ENCODE measurements at regions not wholly inside any gene's neighbourhood (a gene's known extent, or its start where the extent isn't known, plus 50 kb on each side); places are given as distances from the start of the nearest gene placed in this dataset.
"Not testable (repeated sequence)": the region's sequence is repeated elsewhere in the genome, so short reads cannot be mapped to it uniquely, and the experiment has no call there.

DNA sequence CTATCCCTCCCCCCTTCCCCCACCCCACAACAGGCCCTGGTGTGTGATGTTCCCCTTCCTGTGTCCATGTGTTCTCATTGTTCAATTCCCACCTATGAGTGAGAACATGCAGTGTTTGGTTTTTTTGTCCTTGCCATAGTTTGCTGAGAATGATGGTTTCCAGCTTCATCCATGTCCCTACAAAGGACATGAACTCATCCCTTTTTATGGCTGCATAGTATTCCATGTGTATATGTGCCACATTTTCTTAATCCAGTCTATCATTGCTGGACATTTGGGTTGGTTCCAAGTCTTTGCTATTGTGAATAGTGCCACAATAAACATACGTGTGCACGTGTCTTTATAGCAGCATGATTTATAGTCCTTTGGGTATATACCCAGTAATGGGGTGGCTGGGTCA lies 52.3 kb upstream of the MAN1A2 start:
- H4K20me1 ChIP-seq (ENCODE audit: insufficient read depth); H3K27ac ChIP-seq; H3K27me3 ChIP-seq (ENCODE audit: insufficient read depth, low read depth); CTCF ChIA-PET; H3K79me2 ChIP-seq (ENCODE audit: low read depth); H3K4me3 ChIP-seq; H3K9me3 ChIP-seq (ENCODE audit: insufficient read depth, low read depth); H3K9me2 ChIP-seq (ENCODE audit: insufficient read depth); DNase-seq; BruUV-seq (replicated peaks); H2AFZ ChIP-seq; POLR2A ChIA-PET (ENCODE audit: unreplicated experiment); intact Hi-C loops (cut with micrococcal nuclease; ENCODE audit: unreplicated experiment); H3K4me1 ChIP-seq (replicated peaks; ENCODE audit: insufficient read depth); H3K36me3 ChIP-seq (ENCODE audit: low read depth); H3F3A ChIP-seq (ENCODE audit: insufficient read depth, low read depth); H3K4me2 ChIP-seq: not testable (repeated sequence)

DNA sequence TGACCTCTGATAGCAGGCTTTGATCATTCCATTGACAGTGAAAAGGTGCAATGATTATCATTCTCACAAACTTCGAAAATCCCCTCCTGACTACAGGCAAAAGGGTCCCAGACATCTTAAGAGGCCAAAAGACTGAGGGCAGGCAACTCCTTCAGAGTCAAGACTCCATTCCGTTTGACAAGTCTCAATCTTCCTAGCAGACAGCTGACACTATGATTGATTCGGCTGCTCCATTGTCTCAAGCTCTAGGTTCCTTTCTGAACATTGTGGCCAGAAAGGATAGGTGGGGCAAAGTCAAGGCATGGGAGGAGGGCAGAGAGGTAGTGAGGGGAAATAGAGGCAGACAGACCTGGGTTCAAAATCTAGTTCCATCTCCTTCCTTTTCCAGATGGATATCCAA lies 53.7 kb upstream of the MAN1A2 start:
- Histone ChIP-seq H3K4me1 (replicated peaks; ENCODE audit: insufficient read depth) (no peaks in the 10 kb centered on the region), H3K9me2 (ENCODE audit: insufficient read depth) (no peaks in the 10 kb centered on the region), H3K4me2 (no peak overlapping the region), H3K27me3 (ENCODE audit: insufficient read depth, low read depth) (no peaks in the 10 kb centered on the region), H3K9me3 (ENCODE audit: insufficient read depth, low read depth) (no peaks in the 10 kb centered on the region), H4K20me1 (ENCODE audit: insufficient read depth) (no peaks in the 10 kb centered on the region), H3F3A (ENCODE audit: insufficient read depth, low read depth) (no peaks in the 10 kb centered on the region), H2AFZ (no peak overlapping the region), H3K79me2 (ENCODE audit: low read depth) (no peaks in the 10 kb centered on the region), H3K36me3 (ENCODE audit: low read depth) (no peaks in the 10 kb centered on the region), H3K27ac (no peak overlapping the region), H3K4me3 (no peak overlapping the region)
- TF ChIP-seq, protein P1, sequence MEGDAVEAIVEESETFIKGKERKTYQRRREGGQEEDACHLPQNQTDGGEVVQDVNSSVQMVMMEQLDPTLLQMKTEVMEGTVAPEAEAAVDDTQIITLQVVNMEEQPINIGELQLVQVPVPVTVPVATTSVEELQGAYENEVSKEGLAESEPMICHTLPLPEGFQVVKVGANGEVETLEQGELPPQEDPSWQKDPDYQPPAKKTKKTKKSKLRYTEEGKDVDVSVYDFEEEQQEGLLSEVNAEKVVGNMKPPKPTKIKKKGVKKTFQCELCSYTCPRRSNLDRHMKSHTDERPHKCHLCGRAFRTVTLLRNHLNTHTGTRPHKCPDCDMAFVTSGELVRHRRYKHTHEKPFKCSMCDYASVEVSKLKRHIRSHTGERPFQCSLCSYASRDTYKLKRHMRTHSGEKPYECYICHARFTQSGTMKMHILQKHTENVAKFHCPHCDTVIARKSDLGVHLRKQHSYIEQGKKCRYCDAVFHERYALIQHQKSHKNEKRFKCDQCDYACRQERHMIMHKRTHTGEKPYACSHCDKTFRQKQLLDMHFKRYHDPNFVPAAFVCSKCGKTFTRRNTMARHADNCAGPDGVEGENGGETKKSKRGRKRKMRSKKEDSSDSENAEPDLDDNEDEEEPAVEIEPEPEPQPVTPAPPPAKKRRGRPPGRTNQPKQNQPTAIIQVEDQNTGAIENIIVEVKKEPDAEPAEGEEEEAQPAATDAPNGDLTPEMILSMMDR (conservative IDR thresholded peaks at IDR 0.05) = no peak
- no peak for TF ChIP-seq EZH2 (IDR thresholded peaks at IDR 0.05; ENCODE audit: low read depth)
- ChIA-PET POLR2A (ENCODE audit: unreplicated experiment) (no interaction called here), CTCF (no interaction called here)
- BruUV-seq (replicated peaks) = no TSS peak
- intact Hi-C loops (cut with micrococcal nuclease; ENCODE audit: unreplicated experiment) = no loop called here
- no peak for DNase-seq

DNA sequence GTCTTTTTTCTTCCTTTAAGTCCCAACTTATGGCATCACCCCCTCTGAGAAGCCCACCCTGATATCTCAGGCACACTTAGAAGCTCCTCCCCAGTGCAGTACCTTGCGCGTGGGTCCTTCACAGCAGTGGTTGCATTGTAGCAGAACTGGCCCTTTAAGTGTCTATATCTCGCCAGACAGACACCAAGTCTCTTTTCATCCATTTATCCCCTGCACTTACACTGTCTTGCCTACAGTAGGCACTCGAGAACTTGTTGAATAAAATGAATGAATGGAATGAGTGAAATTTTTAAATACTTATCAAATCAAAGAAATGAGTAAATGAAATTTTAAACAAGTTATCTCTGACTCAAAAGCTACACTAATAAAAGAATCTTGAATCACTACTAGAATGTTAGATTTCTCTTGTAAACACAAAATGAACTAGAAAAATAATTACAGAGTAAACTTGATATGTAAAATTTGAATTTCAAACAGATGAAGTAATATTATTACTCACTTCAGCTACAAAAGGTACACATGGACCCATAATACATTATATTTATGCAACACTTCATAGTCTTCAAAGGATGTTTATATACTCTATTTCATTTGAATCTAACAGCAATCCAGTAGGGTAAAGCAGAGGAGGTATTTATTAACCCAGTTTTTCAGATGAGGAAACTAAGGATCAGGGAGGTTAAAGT lies 54.7 kb upstream of the MAN1A2 start:
- CTCF ChIA-PET = interaction anchor here (0.7 kb wide), 1 partner anchor 419 kb away, joined by 3 read pairs; no protein-coding TSS in a partner anchor

More for the DNA sequence above, 54.7 kb upstream of the MAN1A2 start:
- no peaks in the 10 kb centered on the region for H3K4me1 ChIP-seq (replicated peaks; ENCODE audit: insufficient read depth)
- H3K9me2 ChIP-seq (ENCODE audit: insufficient read depth) = no peaks in the 10 kb centered on the region
- TF ChIP-seq, protein P1 (conservative IDR thresholded peaks at IDR 0.05) = peak; percentile 88
- no peak for TF ChIP-seq EZH2 (IDR thresholded peaks at IDR 0.05; ENCODE audit: low read depth)
- no peaks in the 10 kb centered on the region for H3K9me3 ChIP-seq (ENCODE audit: insufficient read depth, low read depth)
- H3K27ac ChIP-seq = no peak overlapping the region
- no peaks in the 10 kb centered on the region for H3K79me2 ChIP-seq (ENCODE audit: low read depth)
- no peak overlapping the region for H3K4me3 ChIP-seq
- H3F3A ChIP-seq (ENCODE audit: insufficient read depth, low read depth) = no peaks in the 10 kb centered on the region
- H3K27me3 ChIP-seq (ENCODE audit: insufficient read depth, low read depth) = no peaks in the 10 kb centered on the region
- H2AFZ ChIP-seq = no peak overlapping the region
- H3K36me3 ChIP-seq (ENCODE audit: low read depth) = no peaks in the 10 kb centered on the region
- POLR2A ChIA-PET (ENCODE audit: unreplicated experiment) = no interaction called here
- intact Hi-C loops (cut with micrococcal nuclease; ENCODE audit: unreplicated experiment) = no loop called here
- BruUV-seq (replicated peaks) = no TSS peak
- H3K4me2 ChIP-seq = no peak overlapping the region
- H4K20me1 ChIP-seq (ENCODE audit: insufficient read depth) = no peaks in the 10 kb centered on the region
- peak in 1 of 2 experiments; percentile 63 for DNase-seq
